Lower leg skin (tissue), 4 donors: ENCODE measurements at regions not wholly inside any gene's neighbourhood (a gene's known extent, or its start where the extent isn't known, plus 50 kb on each side); places are given as distances from the start of the nearest gene placed in this dataset.
A peak's percentile ranks its signal among the peaks of the same experiment; 100 is the strongest.

Experiments
- DNase-seq, 2 donors: peaks; one replicate each; pipeline ENCODE4 v3.0.0-alpha.2; 2019; ENCODE audit warnings: low spot score in 2 of 2
- H3K4me3 ChIP-seq: fragments of 200-600 bp; sonication (generic); 2 replicates; pipeline ENCODE4 v1.5.1; 2017; ENCODE audit warnings: mild to moderate bottlenecking, low read depth; ENCODE audit not compliant: poor library complexity, severe bottlenecking
- CTCF ChIP-seq, 3 donors: fragments of 450-650 bp; IDR thresholded peaks; one replicate each; pipeline ENCODE4 v1.5.1; 2016; ENCODE audit warnings: antibody characterized with exemption in 3 of 3, mild to moderate bottlenecking in 3 of 3, moderate library complexity in 2 of 3
- POLR2A ChIP-seq, 2 donors: fragments of 450-650 bp; IDR thresholded peaks; one replicate each; pipeline ENCODE4 v1.6.1; 2016 to 2017; ENCODE audit warnings: antibody characterized with exemption in 2 of 2, mild to moderate bottlenecking in 1 of 2, moderate library complexity in 1 of 2
- WGBS, 2 donors: methylation state at CpG; one replicate each; pipeline ENCODE4 v1.1.5; 2018; 5-methylcytosine and 5-hydroxymethylcytosine counted together
- intact Hi-C: fragments of 100-400 bp; cut with DNase I; formaldehyde crosslinking; loops from one replicate; pipeline ENCODE4 v1.15.0; 2023; ENCODE audit warnings: low total_unique reads

DNA sequence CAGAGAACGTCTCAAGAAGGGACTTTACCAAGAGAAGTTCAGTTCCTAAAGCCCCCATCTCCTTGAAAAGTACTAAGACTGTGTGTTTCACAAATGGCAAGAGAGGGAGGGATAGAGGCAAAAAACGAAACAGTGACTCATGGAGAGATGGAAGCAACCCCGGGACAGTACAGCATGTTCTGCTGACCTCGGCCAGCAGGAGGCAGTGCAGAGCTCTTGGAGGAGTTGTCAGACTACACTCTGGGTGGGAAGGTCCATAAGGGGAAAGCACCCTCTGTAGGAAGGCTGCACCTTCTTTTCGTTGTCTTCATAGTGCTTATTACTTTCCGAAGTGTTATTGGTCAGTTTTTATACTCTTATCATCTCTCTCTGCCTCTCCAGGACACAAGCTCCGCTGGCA, 525.2 kb upstream of the CCDC196 start:
- TF ChIP-seq CTCF (IDR thresholded peaks at IDR 0.05) (no peak), POLR2A (IDR thresholded peaks at IDR 0.05) (no peak)
- DNase-seq, result peak in 1 of 2 donors; percentile 56
- no peak overlapping the region for H3K4me3 ChIP-seq
- WGBS, 2 donors, result 42 to 46% methylated on average over 7 of the region's 7 CpGs
- intact Hi-C loops, result no loop called here

GRCh38 chr14:65962952-65963351, 523.2 kb upstream of the CCDC196 start:
- TF ChIP-seq POLR2A (IDR thresholded peaks at IDR 0.05), result no peak
- TF ChIP-seq CTCF (IDR thresholded peaks at IDR 0.05), result no peak
- intact Hi-C loops, result no loop called here
- WGBS, 2 donors, result 55 to 60% methylated on average over 3 of the region's 3 CpGs
- H3K4me3 ChIP-seq, result no peak overlapping the region
- DNase-seq, result no peak

- TF ChIP-seq CTCF (IDR thresholded peaks at IDR 0.05), result no peak
- 35 to 43% methylated on average over 2 of the region's 2 CpGs for WGBS, 2 donors
- intact Hi-C loops, result no loop called here
- no peak for DNase-seq
- H3K4me3 ChIP-seq, result no peak overlapping the region
Observed at GRCh38 chr14:65964366-65964765, 521.8 kb upstream of the CCDC196 start.

GRCh38 chr14:65966188-65966587, 520.0 kb upstream of the CCDC196 start:
- H3K4me3 ChIP-seq, result no peak overlapping the region
- intact Hi-C loops, result no loop called here
- TF ChIP-seq POLR2A (IDR thresholded peaks at IDR 0.05) (no peak), CTCF (IDR thresholded peaks at IDR 0.05) (no peak)
- no peak for DNase-seq
- WGBS, 2 donors, result 80 to 96% methylated on average over 2 of the region's 2 CpGs

- no peak for DNase-seq
- intact Hi-C loops, result no loop called here
- 65 to 76% methylated on average over 4 of the region's 4 CpGs for WGBS, 2 donors
- TF ChIP-seq CTCF (IDR thresholded peaks at IDR 0.05) (no peak), POLR2A (IDR thresholded peaks at IDR 0.05) (no peak)
- no peak overlapping the region for H3K4me3 ChIP-seq
Observed at GRCh38 chr14:65972346-65972870, 513.8 kb upstream of the CCDC196 start.

GRCh38 chr14:65972891-65973290, 513.3 kb upstream of the CCDC196 start:
- intact Hi-C loops, result no loop called here
- WGBS, 2 donors, result 75 to 76% methylated on average over 3 of the region's 3 CpGs
- no peak overlapping the region for H3K4me3 ChIP-seq
- DNase-seq, result no peak
- no peak for TF ChIP-seq POLR2A (IDR thresholded peaks at IDR 0.05)
- TF ChIP-seq CTCF (IDR thresholded peaks at IDR 0.05), result no peak
